K562 (cell line): ENCODE measurements at regions not wholly inside any gene's neighbourhood (a gene's known extent, or its start where the extent isn't known, plus 50 kb on each side); places are given as distances from the start of the nearest gene placed in this dataset.

ENCODE experiments used
- BHLHE40 ChIP-seq: IDR thresholded peaks from 2 replicates; pipeline ENCODE4 v1.6.1; 2011; ENCODE audit warnings: low read length, improper control_type of control experiment
- CCAR2 ChIP-seq: fragments of 200-400 bp; formaldehyde crosslinking; IDR thresholded peaks from 2 replicates; pipeline ENCODE4 v1.6.1; 2017; ENCODE audit warnings: mild to moderate bottlenecking, low read depth, low read length
- CTCF ChIP-seq, 3 experiments: IDR thresholded peaks in 2 of 3; conservative IDR thresholded peaks in 1 of 3; 2 replicates each; pipeline ENCODE4 v1.5.1; 2011 to 2012; ENCODE audit warnings: low read length in 3 of 3, mild to moderate bottlenecking in 3 of 3, control low read depth in 2 of 3, improper control_type of control experiment in 1 of 3, inconsistent platforms in 1 of 3, low read depth in 1 of 3, mixed read lengths in 1 of 3, moderate library complexity in 1 of 3; ENCODE audit not compliant: insufficient read depth in 2 of 3
- EZH2 ChIP-seq: IDR thresholded peaks from 2 replicates; pipeline ENCODE4 v1.6.1; 2012; ENCODE audit warnings: low read depth, mild to moderate bottlenecking, inconsistent platforms, low read length, borderline replicate concordance
- HOMEZ ChIP-seq: fragments of 250-450 bp; sonication (Bioruptor Pico); IDR thresholded peaks from 2 replicates; pipeline ENCODE4 v1.4.0; 2020; ENCODE audit warnings: mild to moderate bottlenecking, moderate library complexity
- NELFE ChIP-seq: IDR thresholded peaks from 2 replicates; pipeline ENCODE4 v1.6.1; 2011; ENCODE audit warnings: mild to moderate bottlenecking; ENCODE audit not compliant: insufficient read depth, insufficient read length
- POLR2AphosphoS5 ChIP-seq: IDR thresholded peaks from 2 replicates; pipeline ENCODE4 v1.6.1; 2011; ENCODE audit warnings: mild to moderate bottlenecking, low read depth, low read length, moderate library complexity; ENCODE audit not compliant: control insufficient read depth, insufficient read depth
- SIN3A ChIP-seq, 2 experiments: fragments of 150-350 bp in 1 of 2; IDR thresholded peaks; 2 replicates each; pipeline ENCODE4 v1.6.1; 2011 to 2016; ENCODE audit warnings: borderline replicate concordance in 2 of 2, low read depth in 2 of 2, low read length in 2 of 2, mild to moderate bottlenecking in 2 of 2, moderate library complexity in 2 of 2; ENCODE audit not compliant: control insufficient read depth in 1 of 2
- TGIF2 ChIP-seq: sonication (generic); formaldehyde crosslinking; IDR thresholded peaks from 2 replicates; pipeline ENCODE4 v1.8.1; 2022; ENCODE audit warnings: mild to moderate bottlenecking, missing genetic modification reagents, moderate library complexity
- ZBED1 ChIP-seq: IDR thresholded peaks from 2 replicates; pipeline ENCODE4 v1.6.1; 2014
- ZNF174 ChIP-seq: fragments of 250-450 bp; sonication (Bioruptor Pico); IDR thresholded peaks from 2 replicates; pipeline ENCODE4 v1.4.0; 2020; ENCODE audit warnings: mild to moderate bottlenecking
- ZNF444 ChIP-seq: fragments of 250-450 bp; sonication (Bioruptor Pico); IDR thresholded peaks from 2 replicates; pipeline ENCODE4 v1.4.0; 2020; ENCODE audit warnings: mild to moderate bottlenecking, moderate library complexity
- TF ChIP-seq, protein P1 (sequence below): fragments of 450-650 bp; formaldehyde crosslinking; IDR thresholded peaks from 2 replicates; pipeline ENCODE4 v1.4.0; 2022; ENCODE audit warnings: missing genetic modification characterization

GRCh38 chr4:133550436-133550835 lies 401.3 kb downstream of the PCDH10 start:
- TF ChIP-seq POLR2AphosphoS5 (no peak), SIN3A (IDR thresholded peaks at IDR 0.05; ENCODE audit: borderline replicate concordance in 2 of 2, control insufficient read depth in 1 of 2, low read depth in 2 of 2, low read length in 2 of 2) (no peak), CTCF (IDR thresholded peaks at IDR 0.05 in 2 of 3, conservative IDR thresholded peaks at IDR 0.05 in 1 of 3; ENCODE audit: insufficient read depth in 2 of 3, low read depth in 1 of 3, low read length in 3 of 3) (no peak), TGIF2 (CRISPR knock-in tag) (no peak), ZBED1 (no peak), NELFE (no peak), ZNF444 (CRISPR knock-in tag) (no peak), HOMEZ (CRISPR knock-in tag) (no peak), EZH2 (no peak), ZNF174 (CRISPR knock-in tag) (no peak), BHLHE40 (no peak), CCAR2 (no peak)
- TF ChIP-seq, protein P1, sequence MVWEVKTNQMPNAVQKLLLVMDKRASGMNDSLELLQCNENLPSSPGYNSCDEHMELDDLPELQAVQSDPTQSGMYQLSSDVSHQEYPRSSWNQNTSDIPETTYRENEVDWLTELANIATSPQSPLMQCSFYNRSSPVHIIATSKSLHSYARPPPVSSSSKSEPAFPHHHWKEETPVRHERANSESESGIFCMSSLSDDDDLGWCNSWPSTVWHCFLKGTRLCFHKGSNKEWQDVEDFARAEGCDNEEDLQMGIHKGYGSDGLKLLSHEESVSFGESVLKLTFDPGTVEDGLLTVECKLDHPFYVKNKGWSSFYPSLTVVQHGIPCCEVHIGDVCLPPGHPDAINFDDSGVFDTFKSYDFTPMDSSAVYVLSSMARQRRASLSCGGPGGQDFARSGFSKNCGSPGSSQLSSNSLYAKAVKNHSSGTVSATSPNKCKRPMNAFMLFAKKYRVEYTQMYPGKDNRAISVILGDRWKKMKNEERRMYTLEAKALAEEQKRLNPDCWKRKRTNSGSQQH (CRISPR knock-in tag), result no peak
